ENCODE measurements at regions not wholly inside any gene's neighbourhood (a gene's known extent, or its start where the extent isn't known, plus 50 kb on each side); places are given as distances from the start of the nearest gene placed in this dataset. TPM values are rescaled to one million over a fixed set of nuclear protein-coding genes. Genes with fewer than 3 reads are reported as not detected.
"Not testable (repeated sequence)": the region's sequence is repeated elsewhere in the genome, so short reads cannot be mapped to it uniquely, and the experiment has no call there.

DNA sequence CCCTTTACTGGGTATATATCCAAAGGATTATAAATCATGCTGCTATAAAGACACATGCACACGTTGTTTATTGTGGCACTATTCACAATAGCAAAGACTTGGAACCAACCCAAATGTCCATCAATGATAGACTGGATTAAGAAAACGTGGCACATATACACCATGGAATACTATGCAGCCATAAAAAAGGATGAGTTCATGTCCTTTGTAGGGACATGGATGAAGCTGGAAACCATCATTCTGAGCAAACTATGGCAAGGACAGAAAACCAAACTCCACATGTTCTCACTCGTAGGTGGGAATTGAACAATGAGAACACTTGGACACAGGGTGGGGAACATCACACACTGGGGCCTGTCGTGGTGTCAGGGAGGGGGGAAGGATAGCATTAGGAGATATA is 59.2 kb downstream of the CXorf49B start:
- not testable (repeated sequence) for DNase-seq (ENCODE audit: low spot score)

DNA sequence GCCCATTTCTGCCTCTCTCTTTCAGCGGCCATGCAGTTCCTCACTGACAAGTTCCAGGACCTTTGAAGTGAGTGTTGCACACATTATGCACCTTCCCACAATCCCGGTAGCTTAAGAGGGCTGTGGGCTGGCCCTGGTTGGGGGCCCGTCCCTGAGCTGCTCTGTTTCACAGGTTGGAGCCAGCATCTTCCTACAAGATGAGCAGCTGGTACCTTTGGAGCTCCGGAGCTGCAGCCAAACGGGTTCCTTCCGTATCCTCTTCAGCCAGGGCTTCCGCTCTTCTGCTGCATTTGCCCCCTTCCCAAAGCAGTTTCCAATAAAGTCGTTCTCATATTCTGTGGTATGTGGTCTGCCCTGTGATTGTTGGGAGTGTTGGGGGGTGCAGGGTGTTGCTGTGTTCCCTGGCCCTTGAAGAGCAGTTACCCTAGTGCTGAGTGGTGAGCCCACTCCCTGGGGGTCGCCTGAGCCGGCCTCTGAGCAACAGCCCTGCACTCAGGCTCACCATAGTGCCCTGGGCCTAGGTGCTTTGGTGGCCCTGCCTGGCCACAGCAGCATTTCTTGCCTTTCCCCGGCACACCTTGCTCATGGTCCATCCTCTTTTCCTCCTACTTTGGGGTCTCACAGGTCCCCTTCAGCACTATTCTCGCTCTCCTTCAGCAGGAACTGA is 60.4 kb downstream of the CXorf49B start:
- no peak for DNase-seq (ENCODE audit: low spot score)

GRCh38 chrX:71828086-71828485 is 64.9 kb downstream of the CXorf49B start:
- no peak for DNase-seq (ENCODE audit: low spot score)

- not testable (repeated sequence) for DNase-seq (ENCODE audit: low spot score)
These were observed 72.6 kb upstream of the NHSL2 start for GRCh38 chrX:71838092-71838491.

- no peak for DNase-seq (ENCODE audit: low spot score)
These were observed 64.2 kb upstream of the NHSL2 start for GRCh38 chrX:71846429-71846828.

- no peak for DNase-seq (ENCODE audit: low spot score)
These were observed 58.5 kb upstream of the NHSL2 start for GRCh38 chrX:71852182-71852581.

GRCh38 chrX:71859637-71860036 is 51.0 kb upstream of the NHSL2 start:
- peak; percentile 67 for DNase-seq (ENCODE audit: low spot score)

Small RNAs in the stretch of these regions (small RNA-seq; reads per million reads assigned to genes)
- gene BX276092.3: not detected

All from HT-29 (cell line).